ENCODE measurements at regions not wholly inside any gene's neighbourhood (a gene's known extent, or its start where the extent isn't known, plus 50 kb on each side); places are given as distances from the start of the nearest gene placed in this dataset.

DNA sequence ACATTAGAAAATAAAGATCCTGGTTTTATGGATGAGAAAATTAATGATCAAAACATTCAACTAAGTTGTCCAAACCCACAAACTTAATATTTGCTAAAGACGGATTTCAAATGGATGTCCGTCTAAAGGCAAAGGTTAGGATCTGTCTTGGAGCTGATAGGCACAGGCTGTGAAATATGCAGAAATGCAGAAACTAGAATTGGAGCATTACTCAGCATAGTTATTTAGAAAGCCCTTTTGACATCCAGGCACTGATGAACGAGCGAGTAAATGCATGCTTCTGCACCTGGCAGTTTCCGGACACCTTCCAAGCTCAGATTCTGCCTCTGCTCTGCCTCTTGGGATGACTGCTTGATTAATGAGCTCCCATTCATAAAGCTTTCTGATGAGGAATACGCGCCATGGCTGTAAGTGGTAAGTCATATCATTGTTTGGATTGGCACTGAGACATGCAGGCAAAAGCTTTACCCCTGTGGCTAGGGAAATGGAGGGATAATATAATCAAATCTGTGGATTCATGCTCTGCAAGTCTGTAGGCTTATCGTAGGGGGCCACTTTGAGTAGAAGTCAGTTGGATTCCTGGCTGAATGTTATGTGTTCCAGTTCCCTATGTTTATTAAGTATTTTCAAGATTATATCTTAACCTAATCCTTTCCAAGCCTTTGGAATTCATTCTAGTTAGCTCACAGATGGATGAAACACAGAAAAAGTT is 2176.3 kb upstream of the CELF4 start:
- DNase-seq (ENCODE audit: low spot score in 2 of 2) (no peak), ATAC-seq (no peak)
- H3K36me3 Mint-ChIP-seq: no peaks in the 10 kb centered on the region
- H3K9me3 Mint-ChIP-seq: peaks cover 0 to 6% of the 10 kb centered on the region in 2 donors
- no peak overlapping the region for H3K27ac Mint-ChIP-seq

DNA sequence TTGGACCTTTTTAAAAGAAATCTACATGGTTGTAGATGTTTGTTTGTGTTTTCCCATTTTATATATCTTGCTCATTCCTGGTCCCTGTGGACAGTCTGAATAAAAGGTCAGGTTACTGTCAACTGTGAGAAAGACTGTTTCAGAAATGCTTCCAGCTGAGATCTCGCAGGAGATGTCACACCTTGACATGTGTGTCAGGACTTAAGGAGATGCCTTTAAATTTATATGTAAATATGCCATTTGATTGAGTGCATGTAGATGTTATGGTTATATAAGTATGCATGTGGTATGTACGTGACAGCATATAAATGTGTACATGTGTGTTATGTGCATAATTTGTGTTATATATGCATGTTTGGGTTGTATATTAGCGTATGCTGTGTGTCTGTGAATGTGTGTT is 2172.3 kb upstream of the CELF4 start:
- peaks cover 7 to 24% of the 10 kb centered on the region in 2 donors for H3K9me3 Mint-ChIP-seq

DNA sequence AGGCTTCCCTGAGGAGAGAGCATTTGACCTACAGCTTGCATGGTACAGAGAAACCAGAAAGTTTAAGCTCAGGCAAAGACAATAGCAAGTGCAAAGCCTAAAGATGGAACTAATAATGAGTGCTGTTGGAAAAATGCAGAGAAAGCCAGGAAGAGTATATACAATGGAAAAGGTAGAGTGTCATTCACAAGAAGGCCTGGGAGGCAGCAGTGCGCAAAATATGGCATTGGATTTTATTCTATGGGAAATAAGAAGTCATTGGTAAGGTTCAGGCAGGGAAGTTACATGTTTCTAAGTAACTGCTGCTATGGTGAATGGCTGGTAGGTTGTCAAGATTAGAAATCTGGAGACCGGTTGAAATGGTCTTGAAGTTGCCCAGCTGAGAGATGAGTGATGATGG is 2167.3 kb upstream of the CELF4 start:
- ATAC-seq (no peak), DNase-seq (ENCODE audit: low spot score in 2 of 2) (no peak)
- no peak overlapping the region for H3K27ac Mint-ChIP-seq
- H3K9me3 Mint-ChIP-seq: peaks cover 10 to 27% of the 10 kb centered on the region in 2 donors
- peaks cover 0 to 6% of the 10 kb centered on the region in 2 donors for H3K36me3 Mint-ChIP-seq

More for the DNA sequence above, 2172.3 kb upstream of the CELF4 start:
- Mint-ChIP-seq H3K27ac (no peak overlapping the region), H3K36me3 (peaks cover 0 to 3% of the 10 kb centered on the region in 2 donors)
- DNase-seq (ENCODE audit: low spot score in 2 of 2) (no peak), ATAC-seq (no peak)

DNA sequence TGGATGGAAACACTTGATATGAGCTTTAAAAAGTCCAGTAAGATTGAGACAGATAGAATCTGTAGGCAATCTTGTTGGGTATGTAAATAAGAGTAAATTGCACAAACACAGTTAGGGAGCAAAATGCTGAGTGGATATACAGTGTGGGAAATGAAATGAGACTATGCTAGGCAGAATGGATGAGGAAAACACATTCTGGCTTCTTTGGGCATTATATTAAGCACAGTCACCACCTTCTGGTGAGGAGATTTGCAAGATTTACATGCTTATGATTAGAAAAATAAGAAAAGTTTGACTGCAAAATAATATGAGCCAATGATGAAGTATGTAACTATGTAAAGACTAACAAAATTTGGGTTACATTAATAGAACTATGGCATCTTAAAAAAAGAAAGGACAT is 2165.0 kb upstream of the CELF4 start:
- DNase-seq (ENCODE audit: low spot score in 2 of 2) (no peak), ATAC-seq (no peak)
- Mint-ChIP-seq H3K27ac (no peak overlapping the region), H3K36me3 (peaks cover 0 to 6% of the 10 kb centered on the region in 2 donors), H3K9me3 (peaks cover 6 to 17% of the 10 kb centered on the region in 2 donors)

DNA sequence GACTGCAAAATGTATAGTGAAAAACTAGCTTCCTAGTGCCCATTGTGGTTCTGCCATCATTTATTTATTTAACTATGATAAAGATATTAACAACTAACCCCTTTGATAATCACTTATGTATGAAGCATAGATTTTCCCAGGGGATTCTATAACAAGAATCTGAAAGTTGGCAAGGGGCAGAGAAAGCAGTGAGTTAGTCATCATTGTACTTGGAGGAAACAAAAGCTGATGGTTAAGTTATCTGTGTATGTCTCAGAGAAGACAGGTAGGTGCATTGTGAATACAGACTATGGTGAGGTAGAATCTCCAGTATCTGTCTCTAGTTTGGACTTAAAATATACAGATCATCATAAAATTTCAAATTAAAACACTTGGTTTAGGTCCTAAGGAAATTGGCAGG is 2159.1 kb upstream of the CELF4 start:
- ATAC-seq (no peak), DNase-seq (ENCODE audit: low spot score in 2 of 2) (no peak)
- Mint-ChIP-seq H3K27ac (no peak overlapping the region), H3K36me3 (no peaks in the 10 kb centered on the region), H3K9me3 (peaks cover 10 to 11% of the 10 kb centered on the region in 2 donors)

DNA sequence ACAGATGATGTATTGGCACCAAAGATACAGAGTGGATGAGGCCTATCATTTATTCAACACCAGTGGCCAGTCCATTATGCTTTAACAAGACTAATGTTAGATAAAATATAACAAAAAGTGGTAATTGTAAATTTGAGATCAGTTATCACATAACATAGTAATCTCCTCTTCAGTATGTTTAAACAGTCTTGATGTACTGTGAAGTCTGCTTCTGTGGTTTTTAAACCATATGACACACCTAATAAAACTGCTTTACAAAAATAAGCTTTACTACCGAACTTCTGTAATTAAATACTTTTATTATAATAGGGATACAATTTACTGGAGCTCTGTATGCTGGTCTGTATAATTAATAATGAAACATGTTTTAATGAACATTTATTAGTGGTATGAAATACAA is 2156.1 kb upstream of the CELF4 start:
- H3K9me3 Mint-ChIP-seq: peaks cover 6 to 10% of the 10 kb centered on the region in 2 donors
- H3K27ac Mint-ChIP-seq: no peak overlapping the region
- ATAC-seq: no peak

DNA sequence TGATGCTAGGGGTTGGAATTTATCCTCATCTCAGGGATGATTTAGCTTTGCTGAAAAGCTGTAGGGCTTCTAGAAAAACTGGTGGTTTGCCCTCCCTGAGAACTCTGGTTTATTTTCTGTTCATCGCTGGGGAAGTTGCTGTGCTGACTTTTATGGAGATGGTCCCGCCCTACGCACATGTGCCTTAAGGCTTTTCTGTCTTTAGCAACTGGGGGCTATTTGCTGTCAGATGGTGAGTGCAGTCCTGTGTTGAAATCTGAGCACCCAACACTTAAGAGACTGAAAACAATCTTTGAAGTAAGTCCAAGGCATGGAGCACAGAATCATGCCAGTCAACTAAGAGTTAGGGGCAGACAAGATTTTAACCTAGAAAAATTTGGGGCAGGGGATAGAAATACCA is 2148.4 kb upstream of the CELF4 start:
- no peaks in the 10 kb centered on the region for H3K36me3 Mint-ChIP-seq
- H3K9me3 Mint-ChIP-seq: peaks cover 9 to 12% of the 10 kb centered on the region in 2 donors
- DNase-seq (ENCODE audit: low spot score in 2 of 2): no peak
- H3K27ac Mint-ChIP-seq: no peak overlapping the region
- no peak for ATAC-seq

More for the DNA sequence above, 2156.1 kb upstream of the CELF4 start:
- no peaks in the 10 kb centered on the region for H3K36me3 Mint-ChIP-seq
- DNase-seq (ENCODE audit: low spot score in 2 of 2): no peak

DNA sequence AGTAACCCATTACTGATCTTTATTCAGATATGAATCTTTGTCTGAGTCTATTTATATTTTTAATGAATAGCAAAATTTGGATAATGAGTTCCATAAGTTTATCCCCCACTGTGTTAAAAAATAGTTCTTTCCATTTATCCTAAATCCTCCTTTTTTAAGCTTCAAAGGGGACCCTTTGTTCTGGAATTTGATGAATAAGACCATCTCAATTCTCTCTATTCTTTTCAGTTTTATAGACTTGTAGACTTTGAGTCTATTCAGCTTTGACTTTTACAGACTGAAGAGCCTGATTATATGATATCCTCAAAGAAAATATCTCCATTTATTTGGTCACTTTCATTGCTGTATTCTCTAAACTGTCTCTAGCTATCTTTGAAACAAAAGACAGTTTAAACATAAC is 2146.1 kb upstream of the CELF4 start:
- H3K9me3 Mint-ChIP-seq: peaks cover 13 to 17% of the 10 kb centered on the region in 2 donors
- no peak for DNase-seq (ENCODE audit: low spot score in 2 of 2)
- ATAC-seq: no peak
- H3K36me3 Mint-ChIP-seq: peaks cover 0 to 4% of the 10 kb centered on the region in 2 donors
- H3K27ac Mint-ChIP-seq: no peak overlapping the region

DNA sequence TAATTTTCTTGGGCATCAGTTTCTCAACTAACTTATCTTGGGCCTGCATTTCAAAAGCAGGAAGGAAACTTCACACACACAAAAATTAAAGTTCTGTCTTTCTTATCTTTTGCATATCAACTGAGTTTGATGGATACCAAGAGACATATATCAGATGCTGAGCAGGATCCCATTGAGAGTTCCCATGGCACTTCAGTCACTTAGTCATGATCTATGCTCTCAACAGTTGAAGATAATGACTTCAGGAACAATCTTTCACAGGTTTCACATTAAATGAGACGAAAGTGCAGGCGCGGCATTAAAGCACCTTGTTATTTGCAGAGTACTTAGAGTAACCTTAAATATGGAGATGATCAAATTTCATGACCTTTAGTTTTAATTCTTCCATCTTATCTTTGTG is 2139.8 kb upstream of the CELF4 start:
- ATAC-seq: no peak
- Mint-ChIP-seq H3K36me3 (peaks cover 0 to 4% of the 10 kb centered on the region in 2 donors), H3K9me3 (peaks cover 23 to 27% of the 10 kb centered on the region in 2 donors), H3K27ac (no peak overlapping the region)
- DNase-seq (ENCODE audit: low spot score in 2 of 2): no peak

DNA sequence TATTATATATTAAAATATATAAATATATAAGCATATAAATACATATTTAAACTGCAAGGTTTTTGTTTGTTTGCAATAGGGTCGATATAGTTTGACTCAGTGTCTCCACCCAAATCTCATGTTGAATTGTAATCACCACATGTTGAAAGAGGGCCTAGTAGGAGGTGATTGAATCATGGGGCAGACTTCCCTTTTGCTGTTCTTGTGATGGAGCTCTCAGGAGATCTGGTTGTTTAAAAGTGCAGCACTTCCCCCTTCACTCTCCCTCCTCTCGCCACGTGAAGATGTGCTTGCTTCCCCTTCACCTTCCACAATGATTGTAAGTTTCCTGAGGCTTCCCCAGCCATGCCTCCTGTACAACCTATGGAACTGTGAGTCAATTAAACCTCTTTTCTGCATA is 2137.3 kb upstream of the CELF4 start:
- Mint-ChIP-seq H3K9me3 (peaks cover 19 to 20% of the 10 kb centered on the region in 2 donors), H3K27ac (no peak overlapping the region)

DNA sequence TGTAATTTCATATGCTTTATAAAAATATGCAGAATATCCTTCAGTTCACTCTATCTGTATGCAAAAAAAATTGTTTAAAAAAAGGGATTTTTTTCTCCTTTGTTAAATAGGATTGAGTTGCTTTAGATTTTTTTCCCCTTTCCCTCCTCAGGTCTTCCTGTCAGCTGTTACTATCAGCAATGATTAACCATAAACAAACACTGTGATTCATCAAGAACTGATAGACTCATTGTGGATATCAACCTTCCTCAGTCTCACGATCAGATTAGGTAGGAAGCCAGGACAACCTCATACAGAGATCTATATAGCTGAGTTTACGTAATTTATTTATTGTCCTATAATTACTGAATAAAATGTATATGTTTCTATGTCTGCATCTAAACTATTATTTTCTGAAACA is 2136.2 kb upstream of the CELF4 start:
- DNase-seq (ENCODE audit: low spot score in 2 of 2): no peak
- no peak for ATAC-seq
- Mint-ChIP-seq H3K36me3 (no peaks in the 10 kb centered on the region), H3K9me3 (peaks cover 12 to 26% of the 10 kb centered on the region in 2 donors), H3K27ac (no peak overlapping the region)

More for the DNA sequence above, 2137.3 kb upstream of the CELF4 start:
- ATAC-seq: no peak
- no peak for DNase-seq (ENCODE audit: low spot score in 2 of 2)
- peaks cover 0 to 4% of the 10 kb centered on the region in 2 donors for H3K36me3 Mint-ChIP-seq

DNA sequence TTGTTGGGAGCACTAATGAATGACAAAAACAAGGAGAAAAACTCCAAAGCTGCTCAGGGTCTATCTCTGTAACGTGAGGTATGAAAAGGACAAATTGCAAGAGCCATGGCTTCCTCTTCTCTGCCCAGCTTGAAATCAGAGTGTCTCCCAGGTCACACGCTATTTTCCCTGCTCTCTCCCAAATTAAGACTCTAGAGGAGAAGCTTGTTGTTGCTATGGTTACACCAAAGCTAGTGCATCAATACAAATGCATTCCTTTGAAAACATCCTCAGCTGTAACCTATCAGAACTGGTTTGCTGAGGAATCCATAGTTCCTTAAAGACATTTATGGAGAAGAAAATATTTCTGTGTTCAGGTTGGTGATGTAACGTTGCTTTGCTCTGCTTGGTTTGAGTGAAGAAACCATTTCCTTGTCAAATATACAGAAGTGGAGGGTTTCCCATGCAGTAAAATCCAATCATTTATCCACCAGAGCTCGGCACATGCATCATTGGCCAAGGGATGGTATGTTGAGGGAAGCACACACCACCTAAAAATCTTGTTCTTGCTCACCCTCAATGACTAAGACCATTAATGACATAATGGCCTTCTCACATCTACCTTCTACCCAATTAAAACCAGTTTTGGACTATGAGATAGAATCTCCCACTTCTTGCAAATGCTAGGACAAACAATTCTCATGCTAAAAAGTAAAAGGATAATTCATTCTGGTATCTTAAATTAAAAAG is 2135.6 kb upstream of the CELF4 start:
- DNase-seq (ENCODE audit: low spot score in 2 of 2) (no peak), ATAC-seq (no peak)
- Mint-ChIP-seq H3K27ac (no peak overlapping the region), H3K36me3 (no peaks in the 10 kb centered on the region), H3K9me3 (peaks cover 12 to 26% of the 10 kb centered on the region in 2 donors)

DNA sequence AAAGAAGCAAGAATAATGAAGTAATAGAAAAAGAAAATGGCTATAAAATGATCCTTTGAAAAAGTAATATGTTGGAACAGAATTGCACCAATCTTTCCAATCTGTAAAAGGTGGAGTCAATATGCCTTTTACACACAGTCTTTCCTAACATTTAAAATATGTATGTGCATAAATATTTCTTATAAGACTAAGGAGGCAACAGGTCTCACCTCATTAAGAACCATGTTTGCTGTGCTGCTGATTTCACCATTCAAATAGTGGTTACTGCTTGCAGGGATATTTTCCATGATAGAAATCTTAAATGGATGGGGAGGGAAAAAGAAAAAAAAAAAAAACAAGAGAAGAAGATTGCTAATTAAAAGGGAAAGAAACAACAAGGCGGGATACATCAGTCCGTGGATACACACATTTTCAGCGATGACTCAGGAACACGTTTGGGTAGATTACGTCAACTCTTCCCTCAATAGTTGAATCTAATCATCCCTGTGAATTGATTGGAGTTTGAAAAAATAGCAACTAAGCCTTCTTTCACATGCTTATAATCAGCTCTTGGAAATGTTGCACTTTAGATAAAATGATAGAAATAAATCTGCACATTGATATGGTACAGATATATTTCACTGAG is 2133.9 kb upstream of the CELF4 start:
- Mint-ChIP-seq H3K9me3 (peaks cover 10 to 23% of the 10 kb centered on the region in 2 donors), H3K27ac (no peak overlapping the region), H3K36me3 (no peaks in the 10 kb centered on the region)
- DNase-seq (ENCODE audit: low spot score in 2 of 2) (no peak), ATAC-seq (no peak)

DNA sequence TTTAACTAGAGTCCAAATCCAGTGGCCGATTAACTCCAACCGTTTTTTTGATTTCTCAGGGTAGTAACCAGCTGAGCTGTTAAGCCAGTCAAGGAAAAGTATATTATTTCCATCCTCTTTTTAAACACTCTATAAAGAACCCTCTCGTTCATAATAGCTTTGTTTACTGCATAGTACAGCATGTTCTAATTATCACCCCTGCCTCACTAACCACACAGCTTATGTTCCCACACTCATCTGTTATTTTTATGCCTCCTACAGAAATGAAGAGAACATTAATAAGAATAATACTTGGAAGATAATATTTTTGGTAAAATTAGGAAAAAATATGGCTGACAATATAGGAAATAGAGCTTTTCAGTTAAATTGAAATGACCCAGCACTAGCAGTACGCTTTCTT is 2132.8 kb upstream of the CELF4 start:
- Mint-ChIP-seq H3K27ac (no peak overlapping the region), H3K9me3 (peaks cover 7 to 20% of the 10 kb centered on the region in 2 donors), H3K36me3 (no peaks in the 10 kb centered on the region)
- ATAC-seq (no peak), DNase-seq (ENCODE audit: low spot score in 2 of 2) (no peak)

DNA sequence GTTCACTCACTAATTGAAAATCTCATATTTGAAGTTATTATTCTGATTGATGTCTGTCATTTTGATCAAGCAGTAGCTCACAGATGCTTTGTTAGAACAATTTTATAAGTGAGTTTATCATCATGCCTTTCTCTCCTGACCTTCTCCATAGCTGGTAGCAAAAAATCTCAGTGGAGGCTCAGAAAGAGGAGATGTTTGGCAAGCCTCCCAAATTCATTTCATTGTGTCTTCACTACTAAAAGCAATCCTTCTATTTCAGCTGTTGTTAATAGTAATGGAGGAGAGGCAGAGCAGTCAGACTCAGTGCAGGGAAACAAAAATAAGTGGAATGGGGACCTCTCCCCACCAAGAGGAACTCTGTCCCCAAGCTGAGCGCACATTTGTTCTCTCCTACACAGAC is 2127.8 kb upstream of the CELF4 start:
- DNase-seq (ENCODE audit: low spot score in 2 of 2): no peak

DNA sequence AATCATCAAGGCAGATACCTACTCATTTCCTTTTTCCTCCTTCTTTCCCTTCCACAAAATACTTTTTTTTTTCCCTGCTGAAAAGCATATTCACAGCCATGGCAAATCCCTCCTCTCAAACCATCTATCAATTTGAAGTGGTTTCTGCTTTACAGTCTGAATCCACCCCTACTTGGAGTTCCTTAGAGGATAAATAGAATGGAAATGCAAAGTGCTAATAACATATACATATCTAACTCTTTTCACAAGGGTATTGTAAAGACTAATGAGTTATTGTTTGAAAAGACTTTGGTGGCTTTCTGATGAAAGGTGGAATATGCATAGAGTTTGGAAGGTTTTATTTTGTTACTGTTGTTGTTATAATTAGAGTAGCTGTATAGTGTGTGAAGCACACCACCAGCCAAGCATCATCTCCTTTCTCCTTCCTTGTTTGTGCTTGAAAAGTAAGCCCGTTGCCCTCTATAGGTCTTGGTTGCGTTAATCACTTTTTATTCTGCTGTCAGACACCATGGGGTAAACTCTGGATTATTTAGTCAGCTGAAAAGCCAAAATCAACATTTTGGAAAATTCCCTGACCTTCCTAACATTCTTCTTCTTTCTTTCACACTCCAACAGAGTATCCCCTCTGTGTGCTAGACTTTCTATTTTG is 2126.9 kb upstream of the CELF4 start:
- Mint-ChIP-seq H3K9me3 (peaks cover 3 to 10% of the 10 kb centered on the region in 2 donors), H3K27ac (no peak overlapping the region), H3K36me3 (no peaks in the 10 kb centered on the region)
- DNase-seq (ENCODE audit: low spot score in 2 of 2) (no peak), ATAC-seq (no peak)

More for the DNA sequence above, 2127.8 kb upstream of the CELF4 start:
- Mint-ChIP-seq H3K36me3 (no peaks in the 10 kb centered on the region), H3K9me3 (peaks cover 3 to 14% of the 10 kb centered on the region in 2 donors), H3K27ac (no peak overlapping the region)
- no peak for ATAC-seq

All from activated naive CD4-positive, alpha-beta T cell treated with anti-CD3 and anti-CD28 coated beads, Interleukin-2, amount 50 U/mL, for 72 hours (primary cell).